ENCODE measurements at regions not wholly inside any gene's neighbourhood (a gene's known extent, or its start where the extent isn't known, plus 50 kb on each side); places are given as distances from the start of the nearest gene placed in this dataset.

- no peak overlapping the region for H3K9ac ChIP-seq (ENCODE audit: low read length)
- no peak overlapping the region for H3K4me3 ChIP-seq (ENCODE audit: low read length)
- TF ChIP-seq EZH2phosphoT487 (IDR thresholded peaks at IDR 0.05; ENCODE audit: borderline replicate concordance, low read length) (no peak), CTCF (conservative IDR thresholded peaks at IDR 0.05; ENCODE audit: low read depth, low read length) (no peak), EZH2 (IDR thresholded peaks at IDR 0.05; ENCODE audit: low read length, unreplicated experiment) (no peak)
- H3K27ac ChIP-seq (ENCODE audit: low read length), result no peak overlapping the region
- BruUV-seq (replicated peaks), result no TSS peak
- no peaks in the 10 kb centered on the region for H3K9me3 ChIP-seq (ENCODE audit: low read length)
- H3F3A ChIP-seq (ENCODE audit: low read length, unreplicated experiment), result no peaks in the 10 kb centered on the region
- H3K9me2 ChIP-seq (replicated peaks; ENCODE audit: low read length), result no peaks in the 10 kb centered on the region
- H3K36me3 ChIP-seq (ENCODE audit: low read depth, low read length), result no peaks in the 10 kb centered on the region
- ChIA-PET CTCF (no interaction called here), POLR2A (ENCODE audit: unreplicated experiment) (no interaction called here)
- H2AFZ ChIP-seq (ENCODE audit: low read length), result no peak overlapping the region
- DNase-seq (no peak), ATAC-seq (no peak)
- no peaks in the 10 kb centered on the region for H3K27me3 ChIP-seq (ENCODE audit: low read length)
- no peak overlapping the region for H3K4me2 ChIP-seq (ENCODE audit: low read length)
- H3K79me2 ChIP-seq (ENCODE audit: low read length), result no peaks in the 10 kb centered on the region
- no peaks in the 10 kb centered on the region for H3K4me1 ChIP-seq (ENCODE audit: insufficient read depth, low read length)
- intact Hi-C loops (cut with micrococcal nuclease), result no loop called here
- no peaks in the 10 kb centered on the region for H4K20me1 ChIP-seq (ENCODE audit: low read length)
Measured at GRCh38 chr4:162392946-162393345, 229.1 kb upstream of the FSTL5 start.

- Histone ChIP-seq H3K4me2 (ENCODE audit: low read length) (no peak overlapping the region), H3K9me2 (replicated peaks; ENCODE audit: low read length) (no peaks in the 10 kb centered on the region), H3K9me3 (ENCODE audit: low read length) (no peaks in the 10 kb centered on the region), H3K27ac (ENCODE audit: low read length) (no peak overlapping the region), H2AFZ (ENCODE audit: low read length) (no peak overlapping the region), H4K20me1 (ENCODE audit: low read length) (no peaks in the 10 kb centered on the region), H3K36me3 (ENCODE audit: low read depth, low read length) (no peaks in the 10 kb centered on the region), H3K4me3 (ENCODE audit: low read length) (no peak overlapping the region), H3K27me3 (ENCODE audit: low read length) (no peaks in the 10 kb centered on the region), H3K4me1 (ENCODE audit: insufficient read depth, low read length) (no peaks in the 10 kb centered on the region), H3F3A (ENCODE audit: low read length, unreplicated experiment) (no peaks in the 10 kb centered on the region), H3K79me2 (ENCODE audit: low read length) (no peaks in the 10 kb centered on the region), H3K9ac (ENCODE audit: low read length) (no peak overlapping the region)
- POLR2A ChIA-PET (ENCODE audit: unreplicated experiment), result no interaction called here
- CTCF ChIA-PET, result no interaction called here
- ATAC-seq, result no peak
- no peak for TF ChIP-seq EZH2 (IDR thresholded peaks at IDR 0.05; ENCODE audit: low read length, unreplicated experiment)
- TF ChIP-seq EZH2phosphoT487 (IDR thresholded peaks at IDR 0.05; ENCODE audit: borderline replicate concordance, low read length), result no peak
- TF ChIP-seq CTCF (conservative IDR thresholded peaks at IDR 0.05; ENCODE audit: low read depth, low read length), result no peak
- no peak for DNase-seq
- BruUV-seq (replicated peaks), result no TSS peak
- intact Hi-C loops (cut with micrococcal nuclease), result no loop called here
Measured at GRCh38 chr4:162366146-162366545, 202.3 kb upstream of the FSTL5 start.

GRCh38 chr4:162364651-162365050 is 200.9 kb upstream of the FSTL5 start:
- no peak overlapping the region for H2AFZ ChIP-seq (ENCODE audit: low read length)
- no peaks in the 10 kb centered on the region for H3K36me3 ChIP-seq (ENCODE audit: low read depth, low read length)
- H3K27ac ChIP-seq (ENCODE audit: low read length), result no peak overlapping the region
- H3K4me1 ChIP-seq (ENCODE audit: insufficient read depth, low read length), result no peaks in the 10 kb centered on the region
- H3F3A ChIP-seq (ENCODE audit: low read length, unreplicated experiment), result no peaks in the 10 kb centered on the region
- H3K79me2 ChIP-seq (ENCODE audit: low read length), result no peaks in the 10 kb centered on the region
- H3K9me3 ChIP-seq (ENCODE audit: low read length), result no peaks in the 10 kb centered on the region
- BruUV-seq (replicated peaks), result no TSS peak
- H3K4me2 ChIP-seq (ENCODE audit: low read length), result no peak overlapping the region
- ChIA-PET POLR2A (ENCODE audit: unreplicated experiment) (no interaction called here), CTCF (no interaction called here)
- TF ChIP-seq EZH2 (IDR thresholded peaks at IDR 0.05; ENCODE audit: low read length, unreplicated experiment), result no peak
- DNase-seq (no peak), ATAC-seq (no peak)
- no peak overlapping the region for H3K4me3 ChIP-seq (ENCODE audit: low read length)
- H3K9ac ChIP-seq (ENCODE audit: low read length), result no peak overlapping the region
- no peaks in the 10 kb centered on the region for H4K20me1 ChIP-seq (ENCODE audit: low read length)
- no peaks in the 10 kb centered on the region for H3K27me3 ChIP-seq (ENCODE audit: low read length)
- intact Hi-C loops (cut with micrococcal nuclease), result no loop called here
- no peaks in the 10 kb centered on the region for H3K9me2 ChIP-seq (replicated peaks; ENCODE audit: low read length)

Data from PC-3 (cell line).